ENCODE measurements at regions not wholly inside any gene's neighbourhood (a gene's known extent, or its start where the extent isn't known, plus 50 kb on each side); places are given as distances from the start of the nearest gene placed in this dataset.

GRCh38 chr5:116646611-116647289, 72.1 kb upstream of the SEMA6A start:
- DNase-seq (ENCODE audit: low spot score), result no peak

GRCh38 chr5:116645627-116646026, 71.0 kb upstream of the SEMA6A start:
- DNase-seq (ENCODE audit: low spot score), result peak; percentile 26

GRCh38 chr5:116640236-116640635, 65.6 kb upstream of the SEMA6A start:
- DNase-seq (ENCODE audit: low spot score), result no peak

- DNase-seq (ENCODE audit: low spot score), result no peak
These were observed 62.6 kb upstream of the SEMA6A start for GRCh38 chr5:116637149-116637740.

GRCh38 chr5:116632890-116633289, 58.3 kb upstream of the SEMA6A start:
- no peak for DNase-seq (ENCODE audit: low spot score)

- DNase-seq (ENCODE audit: low spot score), result no peak
These were observed 56.5 kb upstream of the SEMA6A start for GRCh38 chr5:116631147-116631546.

GRCh38 chr5:116629168-116629567, 54.5 kb upstream of the SEMA6A start:
- no peak for DNase-seq (ENCODE audit: low spot score)

- no peak for DNase-seq (ENCODE audit: low spot score)
These were observed 52.5 kb upstream of the SEMA6A start for GRCh38 chr5:116626945-116627679.

GRCh38 chr5:116626272-116626723, 51.7 kb upstream of the SEMA6A start:
- peak; percentile 9 for DNase-seq (ENCODE audit: low spot score)
